ENCODE measurements at regions not wholly inside any gene's neighbourhood (a gene's known extent, or its start where the extent isn't known, plus 50 kb on each side); places are given as distances from the start of the nearest gene placed in this dataset.

- no peak for TF ChIP-seq ATF4 (CRISPR knock-in tag; IDR thresholded peaks at IDR 0.05)
- TF ChIP-seq STAT6 (CRISPR knock-in tag; IDR thresholded peaks at IDR 0.05) = no peak
- TF ChIP-seq CREB5 (CRISPR knock-in tag; IDR thresholded peaks at IDR 0.05) = no peak
- no peak for TF ChIP-seq ZNF165 (CRISPR knock-in tag; IDR thresholded peaks at IDR 0.05; ENCODE audit: borderline replicate concordance)
- no peak for TF ChIP-seq ZBTB17 (CRISPR knock-in tag; IDR thresholded peaks at IDR 0.05)
- no peak for TF ChIP-seq DACH1 (IDR thresholded peaks at IDR 0.05; ENCODE audit: partially characterized antibody)
- no peak for TF ChIP-seq ZNF449 (CRISPR knock-in tag; IDR thresholded peaks at IDR 0.05)
- no peak for TF ChIP-seq ZNF232 (CRISPR knock-in tag; IDR thresholded peaks at IDR 0.05)
- TF ChIP-seq ETV5 (CRISPR knock-in tag; IDR thresholded peaks at IDR 0.05; ENCODE audit: low read depth) = no peak
- peak; percentile 77 for TF ChIP-seq BCOR (IDR thresholded peaks at IDR 0.05)
- no peak for TF ChIP-seq SRSF3 (IDR thresholded peaks at IDR 0.05; ENCODE audit: insufficient read depth, low read length)
- TF ChIP-seq NCOA2 (IDR thresholded peaks at IDR 0.05; ENCODE audit: partially characterized antibody in 2 of 2) = peak; percentile 70 to 76
- TF ChIP-seq ZNF764 (CRISPR knock-in tag; IDR thresholded peaks at IDR 0.05; ENCODE audit: low read depth) = no peak
- peak; percentile 77 for TF ChIP-seq SMARCB1 (IDR thresholded peaks at IDR 0.05; ENCODE audit: insufficient read length, low read depth)
- no peak for TF ChIP-seq PRMT5 (CRISPR knock-in tag; IDR thresholded peaks at IDR 0.05)
- no peak for TF ChIP-seq HMG20A (CRISPR knock-in tag; conservative IDR thresholded peaks at IDR 0.05)
- no peak for TF ChIP-seq ZNF717 (CRISPR knock-in tag; IDR thresholded peaks at IDR 0.05)
- TF ChIP-seq SIN3A (IDR thresholded peaks at IDR 0.05; ENCODE audit: borderline replicate concordance in 2 of 2, control insufficient read depth in 1 of 2, low read depth in 2 of 2, low read length in 2 of 2) = no peak
Measured at GRCh38 chr2:83971547-83971946, 487.5 kb downstream of the SUCLG1 start (continued).
